Nephron (organoid): ENCODE measurements at regions not wholly inside any gene's neighbourhood (a gene's known extent, or its start where the extent isn't known, plus 50 kb on each side); places are given as distances from the start of the nearest gene placed in this dataset.

Source experiments
- H3K27ac Mint-ChIP-seq, 3 experiments: 2 replicates each; pipeline ENCODE4 v1.8.0; 2020; ENCODE audit warnings: mixed read lengths in 3 of 3, mild to moderate bottlenecking in 2 of 3, moderate library complexity in 1 of 3
- H3K27me3 Mint-ChIP-seq: 2 replicates; pipeline ENCODE4 v1.8.0; 2021; ENCODE audit warnings: low read depth, mild to moderate bottlenecking, moderate library complexity, mixed read lengths
- H3K36me3 Mint-ChIP-seq: 2 replicates; pipeline ENCODE4 v1.8.0; 2020; ENCODE audit warnings: low read depth, mixed read lengths
- H3K4me1 Mint-ChIP-seq: 2 replicates; pipeline ENCODE4 v1.8.0; 2020; ENCODE audit warnings: mixed read lengths
- H3K4me3 Mint-ChIP-seq, 3 experiments: 2 replicates each; pipeline ENCODE4 v1.8.0; 2020; ENCODE audit warnings: mild to moderate bottlenecking in 3 of 3, mixed read lengths in 3 of 3, moderate library complexity in 2 of 3
- H3K9me3 Mint-ChIP-seq: 2 replicates; pipeline ENCODE4 v1.8.0; 2020; ENCODE audit warnings: mixed read lengths
- CTCF ChIP-seq, 3 experiments: fragments of 200-600 bp; sonication (generic); IDR thresholded peaks; one replicate each; pipeline ENCODE4 v1.5.0; 2021; ENCODE audit warnings: antibody characterized with exemption in 3 of 3; ENCODE audit not compliant: unreplicated experiment in 3 of 3

- TF ChIP-seq CTCF (IDR thresholded peaks at IDR 0.05; ENCODE audit: unreplicated experiment in 3 of 3), result no peak
- Mint-ChIP-seq H3K4me3 (no peak overlapping the region), H3K9me3 (no peaks in the 10 kb centered on the region), H3K4me1 (peaks cover 9% of the 10 kb centered on the region), H3K27ac (no peak overlapping the region), H3K36me3 (no peaks in the 10 kb centered on the region), H3K27me3 (no peaks in the 10 kb centered on the region)
Measured at GRCh38 chr7:41574377-41574776, 128.5 kb downstream of the INHBA start.

GRCh38 chr7:41573862-41574261, 129.0 kb downstream of the INHBA start:
- H3K9me3 Mint-ChIP-seq, result no peaks in the 10 kb centered on the region
- no peak overlapping the region for H3K4me3 Mint-ChIP-seq
- H3K27me3 Mint-ChIP-seq, result no peaks in the 10 kb centered on the region
- H3K36me3 Mint-ChIP-seq, result no peaks in the 10 kb centered on the region
- no peak for TF ChIP-seq CTCF (IDR thresholded peaks at IDR 0.05; ENCODE audit: unreplicated experiment in 3 of 3)
- H3K27ac Mint-ChIP-seq, result no peak overlapping the region
- peaks cover 9% of the 10 kb centered on the region for H3K4me1 Mint-ChIP-seq

DNA sequence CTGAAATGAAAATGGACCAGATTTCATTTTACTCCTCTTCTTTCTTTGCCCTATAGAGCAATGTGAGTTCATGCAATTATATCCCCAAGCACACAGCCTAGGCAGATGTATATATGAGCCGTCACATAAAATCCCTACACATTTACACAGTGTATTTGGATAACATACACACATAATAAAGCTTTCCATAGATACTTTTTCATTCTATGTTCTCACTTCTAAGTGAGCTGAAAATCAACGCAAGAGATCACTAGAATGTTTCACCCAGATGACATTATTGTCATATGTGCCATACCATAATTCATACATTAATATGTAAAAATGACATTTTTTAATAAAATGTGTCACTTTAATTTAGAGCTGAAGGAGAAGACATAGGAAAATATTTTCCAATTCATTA, 129.4 kb downstream of the INHBA start:
- no peaks in the 10 kb centered on the region for H3K27me3 Mint-ChIP-seq
- peaks cover 9% of the 10 kb centered on the region for H3K4me1 Mint-ChIP-seq
- TF ChIP-seq CTCF (IDR thresholded peaks at IDR 0.05; ENCODE audit: unreplicated experiment in 3 of 3), result no peak
- no peak overlapping the region for H3K4me3 Mint-ChIP-seq
- no peaks in the 10 kb centered on the region for H3K9me3 Mint-ChIP-seq
- no peaks in the 10 kb centered on the region for H3K36me3 Mint-ChIP-seq
- H3K27ac Mint-ChIP-seq, result no peak overlapping the region

DNA sequence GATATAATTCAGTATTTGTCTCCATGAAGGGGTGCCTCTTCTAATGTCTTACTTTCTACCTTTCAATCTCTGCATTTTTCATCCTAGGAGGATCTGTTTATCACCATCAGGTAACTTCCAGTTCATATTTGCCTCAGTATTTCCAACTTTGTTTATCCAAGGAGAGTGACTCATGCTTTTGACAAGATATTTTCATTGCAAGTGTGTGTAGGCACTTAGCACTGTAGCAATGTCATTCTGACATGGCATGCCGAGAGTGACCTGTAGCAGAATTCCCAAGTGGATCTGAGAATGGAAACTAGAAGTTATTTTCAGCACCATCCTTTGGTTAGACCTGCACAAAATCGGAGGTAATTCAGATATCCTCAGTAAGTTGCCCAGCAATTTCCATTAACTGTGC, 129.9 kb downstream of the INHBA start:
- Mint-ChIP-seq H3K27me3 (no peaks in the 10 kb centered on the region), H3K4me1 (peaks cover 9% of the 10 kb centered on the region), H3K9me3 (no peaks in the 10 kb centered on the region), H3K36me3 (no peaks in the 10 kb centered on the region), H3K4me3 (no peak overlapping the region), H3K27ac (no peak overlapping the region)
- TF ChIP-seq CTCF (IDR thresholded peaks at IDR 0.05; ENCODE audit: unreplicated experiment in 3 of 3), result no peak

- no peak for TF ChIP-seq CTCF (IDR thresholded peaks at IDR 0.05; ENCODE audit: unreplicated experiment in 3 of 3)
- no peaks in the 10 kb centered on the region for H3K9me3 Mint-ChIP-seq
- peak overlapping the region in 1 of 3 experiments; percentile 7 for H3K27ac Mint-ChIP-seq
- peaks cover 9% of the 10 kb centered on the region for H3K4me1 Mint-ChIP-seq
- H3K4me3 Mint-ChIP-seq, result no peak overlapping the region
- H3K36me3 Mint-ChIP-seq, result no peaks in the 10 kb centered on the region
- no peaks in the 10 kb centered on the region for H3K27me3 Mint-ChIP-seq
Measured at GRCh38 chr7:41571573-41571972, 131.3 kb downstream of the INHBA start.

DNA sequence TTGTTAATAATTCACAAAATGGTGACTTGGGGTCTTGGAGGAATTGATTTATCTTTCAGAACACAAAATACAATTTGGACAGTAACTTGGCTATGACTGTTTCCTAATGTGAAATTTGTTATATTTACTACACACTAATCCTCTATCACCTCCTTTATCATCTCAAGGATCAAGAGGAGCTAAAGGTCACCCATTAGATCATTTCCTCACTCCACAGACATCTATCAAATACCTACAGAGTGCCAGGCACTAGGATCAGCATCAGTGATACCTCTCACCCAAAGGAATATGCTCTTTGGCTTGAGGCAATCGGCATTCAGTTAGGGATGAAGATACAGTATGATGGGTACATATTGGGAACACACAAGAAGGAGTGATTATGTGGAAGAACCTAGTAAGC, 132.1 kb downstream of the INHBA start:
- Mint-ChIP-seq H3K4me1 (peaks cover 9% of the 10 kb centered on the region), H3K9me3 (no peaks in the 10 kb centered on the region), H3K27ac (no peak overlapping the region), H3K27me3 (no peaks in the 10 kb centered on the region), H3K4me3 (no peak overlapping the region), H3K36me3 (no peaks in the 10 kb centered on the region)
- TF ChIP-seq CTCF (IDR thresholded peaks at IDR 0.05; ENCODE audit: unreplicated experiment in 3 of 3), result no peak
